Upper lobe of left lung (tissue), 4 donors: ENCODE measurements at regions not wholly inside any gene's neighbourhood (a gene's known extent, or its start where the extent isn't known, plus 50 kb on each side); places are given as distances from the start of the nearest gene placed in this dataset.

Source experiments
- CTCF ChIP-seq, 6 experiments: fragments of 450-650 bp in 4 of 6; fragments of 200-600 bp in 2 of 6; sonication (generic) in 2 of 6; IDR thresholded peaks; one replicate each; pipeline ENCODE4 v1.5.1; 2016 to 2019; ENCODE audit warnings: antibody characterized with exemption in 6 of 6
- POLR2A ChIP-seq, 4 donors: fragments of 450-650 bp; IDR thresholded peaks; one replicate each; pipeline ENCODE4 v1.5.1; 2016 to 2017; ENCODE audit warnings: antibody characterized with exemption in 4 of 4, mild to moderate bottlenecking in 2 of 4

GRCh38 chr12:67019070-67019469, 250.1 kb upstream of the CAND1 start:
- TF ChIP-seq CTCF (IDR thresholded peaks at IDR 0.05) (no peak), POLR2A (IDR thresholded peaks at IDR 0.05) (no peak)
